GM12878 (cell line): ENCODE measurements at regions not wholly inside any gene's neighbourhood (a gene's known extent, or its start where the extent isn't known, plus 50 kb on each side); places are given as distances from the start of the nearest gene placed in this dataset.
A peak's percentile ranks its signal among the peaks of the same experiment; 100 is the strongest.

Experiments used
- ATAC-seq: fragments of 200-7000 bp; cut with Tn5 transposase; 3 replicates; pipeline ENCODE4 v1.9.1; 2020; ENCODE audit warnings: mild to moderate bottlenecking, moderate library complexity
- BruUV-seq: library from RNA; stranded (reverse); fragments of 400-500 nt; replicated peaks from 2 replicates; lab custom pipeline; 2021; lab: Mats Ljungman, UMichigan
- CTCF ChIA-PET: fragments of 300-600 bp; sonication (Branson Sonifier 250); formaldehyde crosslinking; extraction: SDS; loops from one replicate; lab custom pipeline; 2021; ENCODE audit warnings: inconsistent platforms; lab: Yijun Ruan, JAX
- POLR2A ChIA-PET: fragments of 350-600 bp; formaldehyde crosslinking; extraction: SDS; loops from one replicate; lab custom pipeline; 2021; ENCODE audit warnings: inconsistent platforms; lab: Charles Lee
- RAD21 ChIA-PET: fragments of 300-600 bp; sonication (Branson Sonifier 250); formaldehyde crosslinking; loops from one replicate; lab custom pipeline; 2023; ENCODE audit warnings: antibody characterized with exemption; ENCODE audit not compliant: unreplicated experiment; lab: Charles Lee
- SMC1A ChIA-PET: fragments of 300-600 bp; sonication (Branson Sonifier 250); formaldehyde crosslinking; loops from one replicate; lab custom pipeline; 2023; ENCODE audit not compliant: unreplicated experiment, uncharacterized antibody; lab: Charles Lee
- DNase-seq: peaks from one replicate; pipeline ENCODE4 v3.0.0-alpha.2; 2011; ENCODE audit warnings: low read depth, low spot score
- FAIRE-seq: peaks from 3 replicates; lab custom pipeline; 2011; peaks lifted over from hg19 to GRCh38; lab: Jason Lieb, UNC
- H2AFZ ChIP-seq: 2 replicates; pipeline ENCODE4 v1.6.0; 2011; ENCODE audit warnings: low read depth, low read length, control low read depth; ENCODE audit not compliant: control insufficient read depth
- H3K27ac ChIP-seq: 2 replicates; pipeline ENCODE4 v1.5.1; 2011; ENCODE audit warnings: control low read depth; ENCODE audit not compliant: control insufficient read depth, insufficient read depth
- H3K27me3 ChIP-seq, 2 experiments: replicated peaks in 1 of 2; 2 replicates each; pipeline versions ENCODE4 v1.6.0 to v1.6.1; 2011; ENCODE audit warnings: low read length in 1 of 2; ENCODE audit not compliant: control insufficient read depth in 2 of 2, insufficient read depth in 2 of 2
- H3K36me3 ChIP-seq, 2 experiments: 2 replicates each; pipeline ENCODE4 v1.5.1; 2011; ENCODE audit warnings: low read length in 1 of 2; ENCODE audit not compliant: control insufficient read depth in 2 of 2, insufficient read depth in 2 of 2
- H3K4me1 ChIP-seq: 2 replicates; pipeline ENCODE4 v1.6.1; 2011; ENCODE audit warnings: mild to moderate bottlenecking, low read length, moderate library complexity, mixed read lengths; ENCODE audit not compliant: control insufficient read depth, insufficient read depth
- H3K4me2 ChIP-seq: 2 replicates; pipeline ENCODE4 v1.6.0; 2011; ENCODE audit warnings: control low read depth; ENCODE audit not compliant: control insufficient read depth, insufficient read depth
- H3K4me3 ChIP-seq: fragments of 200-600 bp; sonication (generic); 2 replicates; pipeline ENCODE4 v1.5.1; 2016
- H3K79me2 ChIP-seq: 2 replicates; pipeline ENCODE4 v1.6.0; 2011; ENCODE audit warnings: low read length; ENCODE audit not compliant: control insufficient read depth, insufficient read depth
- H3K9ac ChIP-seq: 2 replicates; pipeline ENCODE4 v1.8.0; 2011; ENCODE audit warnings: low read length, control low read depth, mixed read lengths; ENCODE audit not compliant: control insufficient read depth, insufficient read depth
- H3K9me3 ChIP-seq: replicated peaks from 3 replicates; pipeline ENCODE4 v1.5.1; 2011; ENCODE audit warnings: mild to moderate bottlenecking, low read length; ENCODE audit not compliant: control insufficient read depth, insufficient read depth
- H4K20me1 ChIP-seq: 2 replicates; pipeline ENCODE4 v1.6.0; 2011; ENCODE audit not compliant: control insufficient read depth, insufficient read depth
- CTCF ChIP-seq, 3 experiments: IDR thresholded peaks in 2 of 3; conservative IDR thresholded peaks in 1 of 3; 2 replicates each; pipeline ENCODE4 v1.5.1; 2011; ENCODE audit warnings: low read depth in 3 of 3, low read length in 3 of 3, mild to moderate bottlenecking in 3 of 3, control low read depth in 2 of 3, moderate library complexity in 2 of 3, inconsistent platforms in 1 of 3, mixed read lengths in 1 of 3; ENCODE audit not compliant: control insufficient read depth in 2 of 3, insufficient read depth in 1 of 3; ENCODE audit errors: extremely low read depth in 1 of 3
- KDM1A ChIP-seq: fragments of 200-600 bp; sonication (generic); IDR thresholded peaks from 2 replicates; pipeline ENCODE4 v1.6.1; 2016; ENCODE audit warnings: borderline replicate concordance
- PAX5 ChIP-seq: IDR thresholded peaks from 2 replicates; pipeline ENCODE4 v1.6.1; 2011; ENCODE audit warnings: low read depth, low read length, borderline replicate concordance
- RELB ChIP-seq: fragments of 450-650 bp; IDR thresholded peaks from 2 replicates; pipeline ENCODE4 v1.6.1; 2017; ENCODE audit warnings: low read depth, mild to moderate bottlenecking, moderate library complexity
- REST ChIP-seq: IDR thresholded peaks from 2 replicates; pipeline ENCODE4 v1.6.1; 2012; ENCODE audit warnings: mild to moderate bottlenecking, low read depth, low read length
- SMARCA5 ChIP-seq: fragments of 450-650 bp; IDR thresholded peaks from 2 replicates; pipeline ENCODE4 v1.6.1; 2017; ENCODE audit warnings: mild to moderate bottlenecking
- USF2 ChIP-seq: IDR thresholded peaks from 2 replicates; pipeline ENCODE4 v1.6.1; 2011; ENCODE audit warnings: low read depth, low read length, improper control_type of control experiment, borderline replicate concordance
- WRNIP1 ChIP-seq: IDR thresholded peaks from 2 replicates; pipeline ENCODE4 v1.6.1; 2011; ENCODE audit warnings: low read depth, low read length, improper control_type of control experiment, borderline replicate concordance
- ZZZ3 ChIP-seq: IDR thresholded peaks from 2 replicates; pipeline ENCODE4 v1.6.1; 2011; ENCODE audit warnings: low read depth; ENCODE audit not compliant: control insufficient read depth, insufficient read length
- WGBS: methylation state at CpG from one replicate; pipeline ENCODE4 v1.1.6; 2016; ENCODE audit warnings: low lambda C conversion rate; ENCODE audit not compliant: insufficient replicate concordance, insufficient coverage; ENCODE audit errors: missing lambda C conversion rate; 5-methylcytosine and 5-hydroxymethylcytosine counted together
- in situ Hi-C: fragments of 300-500 bp; cut with MboI; formaldehyde crosslinking; loops from 9 replicates; pipeline ENCODE4 v1.14.3; 2018; ENCODE audit warnings: mixed read lengths
- intact Hi-C: fragments of 100-400 bp; cut with micrococcal nuclease; formaldehyde crosslinking; loops from one replicate; pipeline ENCODE4 v1.14.2; 2022; ENCODE audit not compliant: unreplicated experiment

GRCh38 chr6:113669606-113670005 is 187.5 kb upstream of the MARCKS start:
- POLR2A ChIA-PET = interaction anchor here (0.8 to 3.6 kb wide), 6 partner anchors 9 to 49 kb away, joined by 3 to 15 read pairs (median 4); no protein-coding TSS in a partner anchor
- in situ Hi-C loops (no loop called here), intact Hi-C loops (no loop called here)
- CTCF ChIA-PET = interaction anchor here (0.5 to 1.8 kb wide), 9 partner anchors 9 to 338 kb away, joined by 3 to 4 read pairs (median 3); no protein-coding TSS in a partner anchor
- ATAC-seq = peak; percentile 35
- H3K79me2 ChIP-seq = no peaks in the 10 kb centered on the region
- peaks cover 27% of the 10 kb centered on the region for H3K4me1 ChIP-seq
- no peaks in the 10 kb centered on the region for H3K27me3 ChIP-seq
- H3K4me3 ChIP-seq = no peak overlapping the region
- SMC1A ChIA-PET = interaction anchor here (0.8 to 19.1 kb wide), 21 partner anchors 8 to 189 kb away, joined by 3 to 234 read pairs (median 3); no protein-coding TSS in a partner anchor
- no peaks in the 10 kb centered on the region for H3K9me3 ChIP-seq
- 0 out of 2 replicates have a peak overlapping the region, but pooled peaks have one; percentile 17 for H3K4me2 ChIP-seq
- no peak overlapping the region for H3K9ac ChIP-seq
- no TSS peak for BruUV-seq
- WGBS = 94% methylated on average over 2 of the region's 2 CpGs
- no peak for DNase-seq
- H3K27ac ChIP-seq = no peak overlapping the region
- TF ChIP-seq CTCF (IDR thresholded peaks at IDR 0.05 in 2 of 3, conservative IDR thresholded peaks at IDR 0.05 in 1 of 3; ENCODE audit: control insufficient read depth in 2 of 3, extremely low read depth in 1 of 3, insufficient read depth in 1 of 3, low read depth in 3 of 3, low read length in 3 of 3) = no peak
- no peak for TF ChIP-seq KDM1A
- no peak for TF ChIP-seq WRNIP1
- TF ChIP-seq ZZZ3 = no peak
- TF ChIP-seq PAX5 = no peak
- TF ChIP-seq USF2 = no peak
- no peak for TF ChIP-seq REST
- TF ChIP-seq SMARCA5 = no peak
- no peak for TF ChIP-seq RELB
- FAIRE-seq = no peak
- H4K20me1 ChIP-seq = no peaks in the 10 kb centered on the region
- RAD21 ChIA-PET = interaction anchor here (0.7 to 4.4 kb wide), 16 partner anchors 8 to 189 kb away, joined by 3 to 32 read pairs (median 4); no protein-coding TSS in a partner anchor
- no peaks in the 10 kb centered on the region for H3K36me3 ChIP-seq
- H2AFZ ChIP-seq = no peak overlapping the region
